ENCODE measurements at regions not wholly inside any gene's neighbourhood (a gene's known extent, or its start where the extent isn't known, plus 50 kb on each side); places are given as distances from the start of the nearest gene placed in this dataset.

DNA sequence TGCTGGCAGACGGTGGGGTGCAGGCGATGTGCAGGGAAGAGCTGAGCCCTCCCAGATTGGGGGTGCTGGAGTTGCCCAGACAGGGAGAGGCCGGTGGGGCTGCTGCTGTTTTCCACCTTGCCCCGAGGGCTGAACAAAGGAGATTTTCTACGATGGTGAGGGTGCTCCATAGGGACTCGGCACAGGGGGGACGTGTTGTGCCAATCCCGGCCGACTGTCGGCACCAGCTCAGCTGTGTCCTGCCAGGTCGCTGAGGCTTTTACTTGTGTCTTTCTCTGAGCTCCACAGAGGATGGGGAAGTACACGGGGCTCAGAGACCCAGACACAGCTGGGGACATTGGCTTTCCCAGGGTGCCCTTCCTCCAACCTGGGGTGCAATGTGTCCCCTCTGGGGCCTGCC lies 816.8 kb downstream of the BRD1 start:
- Mint-ChIP-seq H3K36me3 (ENCODE audit: low read depth) (no peaks in the 10 kb centered on the region), H3K27me3 (ENCODE audit: low read depth) (peaks cover 31% of the 10 kb centered on the region), H3K9me3 (no peaks in the 10 kb centered on the region), H3K27ac (no peak overlapping the region), H3K4me3 (no peak overlapping the region), H3K4me1 (peaks cover 27% of the 10 kb centered on the region)
- TF ChIP-seq, protein P1, sequence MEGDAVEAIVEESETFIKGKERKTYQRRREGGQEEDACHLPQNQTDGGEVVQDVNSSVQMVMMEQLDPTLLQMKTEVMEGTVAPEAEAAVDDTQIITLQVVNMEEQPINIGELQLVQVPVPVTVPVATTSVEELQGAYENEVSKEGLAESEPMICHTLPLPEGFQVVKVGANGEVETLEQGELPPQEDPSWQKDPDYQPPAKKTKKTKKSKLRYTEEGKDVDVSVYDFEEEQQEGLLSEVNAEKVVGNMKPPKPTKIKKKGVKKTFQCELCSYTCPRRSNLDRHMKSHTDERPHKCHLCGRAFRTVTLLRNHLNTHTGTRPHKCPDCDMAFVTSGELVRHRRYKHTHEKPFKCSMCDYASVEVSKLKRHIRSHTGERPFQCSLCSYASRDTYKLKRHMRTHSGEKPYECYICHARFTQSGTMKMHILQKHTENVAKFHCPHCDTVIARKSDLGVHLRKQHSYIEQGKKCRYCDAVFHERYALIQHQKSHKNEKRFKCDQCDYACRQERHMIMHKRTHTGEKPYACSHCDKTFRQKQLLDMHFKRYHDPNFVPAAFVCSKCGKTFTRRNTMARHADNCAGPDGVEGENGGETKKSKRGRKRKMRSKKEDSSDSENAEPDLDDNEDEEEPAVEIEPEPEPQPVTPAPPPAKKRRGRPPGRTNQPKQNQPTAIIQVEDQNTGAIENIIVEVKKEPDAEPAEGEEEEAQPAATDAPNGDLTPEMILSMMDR (IDR thresholded peaks at IDR 0.05; ENCODE audit: unreplicated experiment in 3 of 3), result no peak

GRCh38 chr22:49010070-49010863 lies 817.4 kb downstream of the BRD1 start:
- H3K4me1 Mint-ChIP-seq, result peaks cover 28% of the 10 kb centered on the region
- H3K27ac Mint-ChIP-seq, result no peak overlapping the region
- peaks cover 31% of the 10 kb centered on the region for H3K27me3 Mint-ChIP-seq (ENCODE audit: low read depth)
- no peak overlapping the region for H3K4me3 Mint-ChIP-seq
- H3K36me3 Mint-ChIP-seq (ENCODE audit: low read depth), result no peaks in the 10 kb centered on the region
- TF ChIP-seq, protein P1 (IDR thresholded peaks at IDR 0.05; ENCODE audit: unreplicated experiment in 3 of 3), result no peak
- no peaks in the 10 kb centered on the region for H3K9me3 Mint-ChIP-seq

DNA sequence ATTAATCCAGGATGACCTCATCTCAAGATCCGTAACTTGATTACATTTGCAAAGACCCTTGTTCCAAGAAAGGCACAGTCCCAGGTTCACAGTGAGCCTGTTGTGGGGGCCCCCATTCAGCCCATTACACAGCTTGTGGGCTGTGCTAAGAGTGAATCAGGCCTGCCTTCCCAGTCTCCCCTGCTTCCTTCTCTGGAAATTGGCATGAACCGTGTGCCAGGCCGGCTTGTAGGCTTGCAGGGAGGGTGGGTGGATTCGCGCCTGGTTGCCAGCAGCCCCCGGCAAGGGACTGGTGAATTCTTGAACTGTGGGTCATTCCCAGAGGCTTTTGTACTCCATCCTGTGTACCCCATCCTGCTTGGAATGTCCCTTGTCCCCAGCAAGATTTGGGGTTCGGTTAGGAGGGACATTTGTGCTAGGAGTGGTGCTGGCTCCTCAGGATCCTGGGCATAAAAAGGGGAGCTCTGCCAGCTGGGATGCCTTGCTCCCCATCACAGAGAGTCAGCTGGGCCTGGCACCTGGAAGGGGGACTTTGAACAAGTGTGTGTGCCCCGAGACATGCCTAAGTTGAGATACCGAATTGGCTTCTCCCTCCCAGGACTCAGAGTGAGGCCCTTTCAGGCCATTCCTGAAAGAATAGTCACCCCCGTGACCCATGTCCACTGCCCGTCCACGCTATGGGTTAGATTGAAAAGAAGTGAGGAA lies 818.2 kb downstream of the BRD1 start:
- TF ChIP-seq, protein P1 (IDR thresholded peaks at IDR 0.05; ENCODE audit: unreplicated experiment in 3 of 3), result no peak
- Mint-ChIP-seq H3K9me3 (peaks cover 2% of the 10 kb centered on the region), H3K4me1 (peaks cover 28% of the 10 kb centered on the region), H3K27ac (no peak overlapping the region), H3K36me3 (ENCODE audit: low read depth) (no peaks in the 10 kb centered on the region), H3K27me3 (ENCODE audit: low read depth) (peaks cover 36% of the 10 kb centered on the region), H3K4me3 (no peak overlapping the region)

DNA sequence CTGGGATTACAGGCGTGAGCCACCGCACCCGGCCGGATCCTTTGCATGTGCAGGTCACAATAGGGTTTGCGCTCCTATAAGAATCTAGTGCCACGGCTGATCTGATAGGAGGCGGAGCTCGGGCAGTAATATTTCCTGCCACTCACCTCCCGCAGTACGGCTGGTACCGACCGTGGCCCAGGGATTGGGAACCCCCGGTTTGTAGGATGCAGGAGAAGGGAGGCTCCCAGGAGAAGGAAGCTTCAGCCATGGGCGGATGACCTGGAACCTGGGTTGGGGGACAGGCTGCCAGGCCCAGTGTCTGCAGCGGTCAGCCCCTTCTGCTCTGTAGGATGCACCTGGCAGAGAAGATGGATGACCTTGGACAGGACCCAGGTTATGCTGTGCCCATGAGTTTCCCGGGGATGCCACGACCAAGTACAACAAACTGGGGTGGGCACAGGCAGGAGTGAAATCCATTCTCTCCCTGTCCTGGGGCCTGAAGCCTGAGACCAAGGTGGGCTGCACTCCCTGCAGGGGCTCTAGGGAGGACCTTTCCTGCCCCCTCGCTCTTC lies 818.9 kb downstream of the BRD1 start:
- Mint-ChIP-seq H3K4me3 (no peak overlapping the region), H3K9me3 (peaks cover 6% of the 10 kb centered on the region), H3K27me3 (ENCODE audit: low read depth) (peaks cover 40% of the 10 kb centered on the region), H3K27ac (no peak overlapping the region), H3K36me3 (ENCODE audit: low read depth) (no peaks in the 10 kb centered on the region), H3K4me1 (peaks cover 22% of the 10 kb centered on the region)
- TF ChIP-seq, protein P1 (IDR thresholded peaks at IDR 0.05; ENCODE audit: unreplicated experiment in 3 of 3), result no peak

DNA sequence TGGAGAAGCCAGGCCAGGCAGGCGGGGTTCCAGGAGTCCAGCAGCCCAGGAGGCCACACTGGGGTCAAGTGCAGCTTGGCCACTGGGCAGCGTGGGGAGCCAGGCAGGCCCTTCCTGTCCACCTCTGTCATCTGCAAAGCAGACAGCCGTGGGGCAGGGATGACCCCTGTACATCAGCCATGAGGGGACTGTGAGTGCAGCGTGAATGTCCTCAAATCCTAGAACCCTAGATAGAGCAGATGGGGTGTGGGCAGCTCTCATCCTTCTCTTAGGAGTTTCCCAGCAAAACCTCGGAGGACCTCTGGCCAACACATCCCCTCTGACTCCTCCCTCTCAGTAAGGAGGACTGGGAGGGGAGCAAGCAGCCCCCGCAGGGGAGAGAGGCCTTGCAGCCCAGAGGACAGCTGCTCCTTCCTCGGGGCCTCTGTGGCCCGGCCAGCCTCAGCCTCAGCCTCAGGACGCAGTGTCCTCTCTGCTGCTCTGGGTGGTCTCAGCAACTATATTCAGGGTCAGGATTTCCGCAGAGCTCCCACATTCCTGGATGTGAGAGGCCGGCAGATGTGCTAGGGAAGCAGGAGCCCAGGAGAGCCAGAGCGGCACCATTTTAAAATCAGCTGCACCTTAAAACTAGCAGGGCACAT lies 820.5 kb downstream of the BRD1 start:
- no peak overlapping the region for H3K4me3 Mint-ChIP-seq
- peaks cover 11% of the 10 kb centered on the region for H3K9me3 Mint-ChIP-seq
- TF ChIP-seq, protein P1 (IDR thresholded peaks at IDR 0.05; ENCODE audit: unreplicated experiment in 3 of 3), result no peak
- peaks cover 14% of the 10 kb centered on the region for H3K4me1 Mint-ChIP-seq
- peaks cover 42% of the 10 kb centered on the region for H3K27me3 Mint-ChIP-seq (ENCODE audit: low read depth)
- H3K36me3 Mint-ChIP-seq (ENCODE audit: low read depth), result no peaks in the 10 kb centered on the region
- peak overlapping the region in 2 of 3 experiments; percentile 40 to 48 for H3K27ac Mint-ChIP-seq

Measured in nephron (organoid).